PC-9 (cell line): ENCODE measurements at regions not wholly inside any gene's neighbourhood (a gene's known extent, or its start where the extent isn't known, plus 50 kb on each side); places are given as distances from the start of the nearest gene placed in this dataset.

Experiments used
- EZH2 ChIP-seq: fragments of 200-600 bp; sonication (generic); IDR thresholded peaks from 2 replicates; pipeline ENCODE4 v1.8.0; 2017; ENCODE audit warnings: antibody characterized with exemption, low read depth
- TF ChIP-seq, protein P1 (sequence below): fragments of 200-600 bp; sonication (generic); conservative IDR thresholded peaks from 2 replicates; pipeline ENCODE4 v1.6.1; 2017; ENCODE audit warnings: mixed run types, antibody characterized with exemption, mild to moderate bottlenecking, moderate library complexity

DNA sequence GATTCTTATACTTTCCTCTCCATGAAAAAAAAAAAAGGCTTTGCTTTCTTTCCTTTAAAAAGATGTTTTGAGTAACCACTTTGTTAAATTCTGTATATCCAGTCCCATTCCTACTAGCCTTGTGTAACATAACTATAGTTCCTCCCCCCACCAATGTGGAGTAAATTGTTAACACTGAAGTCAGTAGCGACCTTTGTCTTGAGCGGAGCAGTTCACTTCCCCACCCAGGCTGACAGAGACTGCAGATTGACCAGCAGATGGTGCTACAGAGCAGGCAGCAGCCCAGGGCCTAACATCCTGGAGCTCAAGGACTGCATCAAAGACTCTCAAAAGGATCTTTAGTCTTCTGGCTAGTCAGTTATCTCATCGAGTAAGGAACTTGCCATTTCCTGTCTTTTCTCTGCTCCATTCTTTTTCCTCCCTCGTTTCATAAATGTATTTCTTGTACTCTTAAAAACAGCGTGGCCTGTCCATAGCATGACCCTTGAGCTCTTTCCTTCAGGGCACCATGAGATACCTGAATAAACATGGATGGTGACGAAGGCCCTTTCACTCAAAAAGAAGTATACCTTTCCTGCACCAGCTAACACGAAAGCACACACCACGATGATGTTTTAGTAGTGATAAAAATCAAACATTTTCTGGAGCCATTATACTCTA lies 503.5 kb upstream of the PKN2 start:
- TF ChIP-seq, protein P1, sequence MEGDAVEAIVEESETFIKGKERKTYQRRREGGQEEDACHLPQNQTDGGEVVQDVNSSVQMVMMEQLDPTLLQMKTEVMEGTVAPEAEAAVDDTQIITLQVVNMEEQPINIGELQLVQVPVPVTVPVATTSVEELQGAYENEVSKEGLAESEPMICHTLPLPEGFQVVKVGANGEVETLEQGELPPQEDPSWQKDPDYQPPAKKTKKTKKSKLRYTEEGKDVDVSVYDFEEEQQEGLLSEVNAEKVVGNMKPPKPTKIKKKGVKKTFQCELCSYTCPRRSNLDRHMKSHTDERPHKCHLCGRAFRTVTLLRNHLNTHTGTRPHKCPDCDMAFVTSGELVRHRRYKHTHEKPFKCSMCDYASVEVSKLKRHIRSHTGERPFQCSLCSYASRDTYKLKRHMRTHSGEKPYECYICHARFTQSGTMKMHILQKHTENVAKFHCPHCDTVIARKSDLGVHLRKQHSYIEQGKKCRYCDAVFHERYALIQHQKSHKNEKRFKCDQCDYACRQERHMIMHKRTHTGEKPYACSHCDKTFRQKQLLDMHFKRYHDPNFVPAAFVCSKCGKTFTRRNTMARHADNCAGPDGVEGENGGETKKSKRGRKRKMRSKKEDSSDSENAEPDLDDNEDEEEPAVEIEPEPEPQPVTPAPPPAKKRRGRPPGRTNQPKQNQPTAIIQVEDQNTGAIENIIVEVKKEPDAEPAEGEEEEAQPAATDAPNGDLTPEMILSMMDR, result peak; percentile 95
- no peak for TF ChIP-seq EZH2
